ENCODE measurements at regions not wholly inside any gene's neighbourhood (a gene's known extent, or its start where the extent isn't known, plus 50 kb on each side); places are given as distances from the start of the nearest gene placed in this dataset.

DNA sequence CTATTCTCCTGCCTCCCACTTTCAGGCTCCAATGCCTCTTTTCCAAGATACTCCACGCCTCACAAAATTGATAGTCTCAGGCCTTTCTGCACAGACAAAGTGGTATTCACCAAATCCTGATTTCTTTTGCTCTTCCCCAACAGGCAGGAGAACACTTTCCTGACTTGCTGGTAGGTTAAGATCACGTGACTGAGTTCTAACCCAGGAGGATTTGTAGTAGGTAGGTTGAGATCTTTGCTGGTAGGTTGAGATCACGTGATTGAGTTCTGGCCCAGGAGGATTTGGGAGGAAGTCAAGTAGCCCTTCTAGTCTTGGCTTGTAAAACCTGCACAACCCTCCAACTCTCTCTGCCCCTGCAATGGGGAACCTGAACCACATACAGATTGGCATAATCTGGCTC is 741.5 kb downstream of the TYW1 start:
- TF ChIP-seq, protein P1, sequence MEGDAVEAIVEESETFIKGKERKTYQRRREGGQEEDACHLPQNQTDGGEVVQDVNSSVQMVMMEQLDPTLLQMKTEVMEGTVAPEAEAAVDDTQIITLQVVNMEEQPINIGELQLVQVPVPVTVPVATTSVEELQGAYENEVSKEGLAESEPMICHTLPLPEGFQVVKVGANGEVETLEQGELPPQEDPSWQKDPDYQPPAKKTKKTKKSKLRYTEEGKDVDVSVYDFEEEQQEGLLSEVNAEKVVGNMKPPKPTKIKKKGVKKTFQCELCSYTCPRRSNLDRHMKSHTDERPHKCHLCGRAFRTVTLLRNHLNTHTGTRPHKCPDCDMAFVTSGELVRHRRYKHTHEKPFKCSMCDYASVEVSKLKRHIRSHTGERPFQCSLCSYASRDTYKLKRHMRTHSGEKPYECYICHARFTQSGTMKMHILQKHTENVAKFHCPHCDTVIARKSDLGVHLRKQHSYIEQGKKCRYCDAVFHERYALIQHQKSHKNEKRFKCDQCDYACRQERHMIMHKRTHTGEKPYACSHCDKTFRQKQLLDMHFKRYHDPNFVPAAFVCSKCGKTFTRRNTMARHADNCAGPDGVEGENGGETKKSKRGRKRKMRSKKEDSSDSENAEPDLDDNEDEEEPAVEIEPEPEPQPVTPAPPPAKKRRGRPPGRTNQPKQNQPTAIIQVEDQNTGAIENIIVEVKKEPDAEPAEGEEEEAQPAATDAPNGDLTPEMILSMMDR (IDR thresholded peaks at IDR 0.05): no peak
- TF ChIP-seq POLR2A (IDR thresholded peaks at IDR 0.05) (no peak), POLR2AphosphoS5 (IDR thresholded peaks at IDR 0.05) (no peak)
